GM23338 (cell line): ENCODE measurements at regions not wholly inside any gene's neighbourhood (a gene's known extent, or its start where the extent isn't known, plus 50 kb on each side); places are given as distances from the start of the nearest gene placed in this dataset.

Source experiments
- CREB1 ChIP-seq: fragments of 250-450 bp; sonication (Bioruptor Pico); IDR thresholded peaks from 2 replicates; pipeline ENCODE4 v1.5.0; 2020; ENCODE audit warnings: low read depth, mild to moderate bottlenecking, moderate library complexity
- CTCF ChIP-seq, 2 experiments: fragments of 200-600 bp in 1 of 2; sonication (generic) in 1 of 2; conservative IDR thresholded peaks; 2 replicates each; pipeline versions ENCODE4 v1.5.1 to v1.6.1; 2016 to 2017; ENCODE audit warnings: antibody characterized with exemption in 2 of 2, low read depth in 2 of 2, mild to moderate bottlenecking in 2 of 2, moderate library complexity in 1 of 2
- EZH2 ChIP-seq: fragments of 200-600 bp; sonication (generic); IDR thresholded peaks from one replicate; pipeline ENCODE4 v1.8.0; 2017; ENCODE audit warnings: antibody characterized with exemption, mild to moderate bottlenecking, low read depth; ENCODE audit not compliant: unreplicated experiment
- TF ChIP-seq, protein P1 (sequence below): IDR thresholded peaks from one replicate; pipeline ENCODE4 v1.6.1; 2018; ENCODE audit warnings: antibody characterized with exemption; ENCODE audit not compliant: unreplicated experiment

DNA sequence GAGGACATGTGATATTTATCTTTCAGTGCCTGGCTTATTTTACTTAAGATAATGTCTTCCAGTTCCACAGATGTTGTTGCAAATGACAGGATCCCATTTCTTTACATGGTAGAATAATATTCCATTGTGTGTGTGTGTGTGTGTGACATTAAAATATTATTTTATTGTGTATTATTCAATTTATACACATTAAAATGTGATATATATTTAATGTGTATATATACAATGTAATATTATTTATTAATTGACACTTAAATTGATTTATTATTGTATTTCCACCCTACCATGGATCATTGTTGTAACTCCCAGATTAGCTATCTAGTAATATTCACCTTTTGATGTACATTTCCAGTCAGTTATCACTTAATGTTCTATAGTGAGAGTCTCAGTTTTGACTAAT lies 1422.5 kb upstream of the ADGRB3 start:
- TF ChIP-seq, protein P1, sequence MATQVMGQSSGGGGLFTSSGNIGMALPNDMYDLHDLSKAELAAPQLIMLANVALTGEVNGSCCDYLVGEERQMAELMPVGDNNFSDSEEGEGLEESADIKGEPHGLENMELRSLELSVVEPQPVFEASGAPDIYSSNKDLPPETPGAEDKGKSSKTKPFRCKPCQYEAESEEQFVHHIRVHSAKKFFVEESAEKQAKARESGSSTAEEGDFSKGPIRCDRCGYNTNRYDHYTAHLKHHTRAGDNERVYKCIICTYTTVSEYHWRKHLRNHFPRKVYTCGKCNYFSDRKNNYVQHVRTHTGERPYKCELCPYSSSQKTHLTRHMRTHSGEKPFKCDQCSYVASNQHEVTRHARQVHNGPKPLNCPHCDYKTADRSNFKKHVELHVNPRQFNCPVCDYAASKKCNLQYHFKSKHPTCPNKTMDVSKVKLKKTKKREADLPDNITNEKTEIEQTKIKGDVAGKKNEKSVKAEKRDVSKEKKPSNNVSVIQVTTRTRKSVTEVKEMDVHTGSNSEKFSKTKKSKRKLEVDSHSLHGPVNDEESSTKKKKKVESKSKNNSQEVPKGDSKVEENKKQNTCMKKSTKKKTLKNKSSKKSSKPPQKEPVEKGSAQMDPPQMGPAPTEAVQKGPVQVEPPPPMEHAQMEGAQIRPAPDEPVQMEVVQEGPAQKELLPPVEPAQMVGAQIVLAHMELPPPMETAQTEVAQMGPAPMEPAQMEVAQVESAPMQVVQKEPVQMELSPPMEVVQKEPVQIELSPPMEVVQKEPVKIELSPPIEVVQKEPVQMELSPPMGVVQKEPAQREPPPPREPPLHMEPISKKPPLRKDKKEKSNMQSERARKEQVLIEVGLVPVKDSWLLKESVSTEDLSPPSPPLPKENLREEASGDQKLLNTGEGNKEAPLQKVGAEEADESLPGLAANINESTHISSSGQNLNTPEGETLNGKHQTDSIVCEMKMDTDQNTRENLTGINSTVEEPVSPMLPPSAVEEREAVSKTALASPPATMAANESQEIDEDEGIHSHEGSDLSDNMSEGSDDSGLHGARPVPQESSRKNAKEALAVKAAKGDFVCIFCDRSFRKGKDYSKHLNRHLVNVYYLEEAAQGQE, result no peak
- TF ChIP-seq EZH2 (no peak), CREB1 (CRISPR knock-in tag) (no peak), CTCF (conservative IDR thresholded peaks at IDR 0.05; ENCODE audit: low read depth in 2 of 2) (no peak)
